Pons (tissue), 1 donor: ENCODE measurements at regions not wholly inside any gene's neighbourhood (a gene's known extent, or its start where the extent isn't known, plus 50 kb on each side); places are given as distances from the start of the nearest gene placed in this dataset.
"Not testable (repeated sequence)": the region's sequence is repeated elsewhere in the genome, so short reads cannot be mapped to it uniquely, and the experiment has no call there.

Experiments
- DNase-seq: peaks from one replicate; pipeline ENCODE4 v3.0.0-alpha.2; 2016; ENCODE audit warnings: low spot score

- no peak for DNase-seq
These were observed 648.6 kb downstream of the XPNPEP1 start for GRCh38 chr10:109274681-109275080.

- DNase-seq: no peak
These were observed 653.1 kb downstream of the XPNPEP1 start for GRCh38 chr10:109270173-109270572.

- no peak for DNase-seq
These were observed 659.3 kb downstream of the XPNPEP1 start for GRCh38 chr10:109264004-109264403.

GRCh38 chr10:109261231-109261630, 662.1 kb downstream of the XPNPEP1 start:
- DNase-seq: no peak

- DNase-seq: no peak
These were observed 664.0 kb downstream of the XPNPEP1 start for GRCh38 chr10:109259293-109259692.

- DNase-seq: no peak
These were observed 670.0 kb downstream of the XPNPEP1 start for GRCh38 chr10:109253306-109253705.

GRCh38 chr10:109250152-109250551, 673.2 kb downstream of the XPNPEP1 start:
- DNase-seq: no peak

GRCh38 chr10:109247814-109248213, 675.5 kb downstream of the XPNPEP1 start:
- DNase-seq: no peak

GRCh38 chr10:109245821-109246220, 677.5 kb downstream of the XPNPEP1 start:
- DNase-seq: no peak

- DNase-seq: no peak
These were observed 683.9 kb downstream of the XPNPEP1 start for GRCh38 chr10:109239371-109239770.

GRCh38 chr10:109237682-109238081, 685.6 kb downstream of the XPNPEP1 start:
- no peak for DNase-seq

GRCh38 chr10:109237050-109237449, 686.3 kb downstream of the XPNPEP1 start:
- DNase-seq: no peak

GRCh38 chr10:109223533-109223932, 699.8 kb downstream of the XPNPEP1 start:
- not testable (repeated sequence) for DNase-seq

GRCh38 chr10:109219935-109220605, 703.2 kb downstream of the XPNPEP1 start:
- DNase-seq: no peak

- no peak for DNase-seq
These were observed 705.1 kb downstream of the XPNPEP1 start for GRCh38 chr10:109218207-109218606.

- DNase-seq: no peak
These were observed 707.8 kb downstream of the XPNPEP1 start for GRCh38 chr10:109215291-109216075.

- DNase-seq: not testable (repeated sequence)
These were observed 708.4 kb downstream of the XPNPEP1 start for GRCh38 chr10:109214891-109215290.

- DNase-seq: no peak
These were observed 716.0 kb downstream of the XPNPEP1 start for GRCh38 chr10:109207361-109207760.

GRCh38 chr10:109205929-109206585, 717.3 kb downstream of the XPNPEP1 start:
- no peak for DNase-seq

- DNase-seq: no peak
These were observed 719.5 kb downstream of the XPNPEP1 start for GRCh38 chr10:109203646-109204353.

GRCh38 chr10:109202111-109202510, 721.2 kb downstream of the XPNPEP1 start:
- DNase-seq: no peak

- no peak for DNase-seq
These were observed 722.7 kb downstream of the XPNPEP1 start for GRCh38 chr10:109200646-109201045.
